NCI-H345 treated with DMSO at 0.1 percent for 48 hours (cell line): ENCODE measurements at regions not wholly inside any gene's neighbourhood (a gene's known extent, or its start where the extent isn't known, plus 50 kb on each side); places are given as distances from the start of the nearest gene placed in this dataset.
"Not testable (repeated sequence)": the region's sequence is repeated elsewhere in the genome, so short reads cannot be mapped to it uniquely, and the experiment has no call there.

ENCODE experiments used
- DNase-seq: peaks from one replicate; lab custom pipeline; 2025; ENCODE audit not compliant: unreplicated experiment; lab: John Stamatoyannopoulos, UW

GRCh38 chr4:164060456-164060855 is 566.0 kb downstream of the TMA16 start:
- DNase-seq, result no peak

- DNase-seq, result no peak
Observed at GRCh38 chr4:164068392-164068791, 573.9 kb downstream of the TMA16 start.

DNA sequence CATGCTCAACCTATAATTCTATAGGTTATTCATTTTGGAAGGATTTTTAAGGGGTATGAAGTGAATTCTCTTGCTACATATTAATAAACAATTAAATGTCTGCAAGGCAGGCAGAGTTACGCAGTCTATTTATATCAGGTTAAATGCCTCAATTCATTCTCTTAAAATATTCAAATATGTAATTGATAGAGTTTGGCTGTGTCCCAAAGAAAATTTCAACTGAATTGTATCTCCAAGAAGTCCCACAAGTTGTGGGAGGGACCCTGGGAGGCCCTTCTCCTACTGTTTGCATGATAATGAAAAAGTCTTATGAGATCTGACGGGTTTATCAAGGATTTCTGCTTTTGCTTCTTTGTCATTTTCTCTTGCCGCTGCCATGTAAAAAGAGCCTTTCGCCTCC is 576.1 kb downstream of the TMA16 start:
- no peak for DNase-seq

DNA sequence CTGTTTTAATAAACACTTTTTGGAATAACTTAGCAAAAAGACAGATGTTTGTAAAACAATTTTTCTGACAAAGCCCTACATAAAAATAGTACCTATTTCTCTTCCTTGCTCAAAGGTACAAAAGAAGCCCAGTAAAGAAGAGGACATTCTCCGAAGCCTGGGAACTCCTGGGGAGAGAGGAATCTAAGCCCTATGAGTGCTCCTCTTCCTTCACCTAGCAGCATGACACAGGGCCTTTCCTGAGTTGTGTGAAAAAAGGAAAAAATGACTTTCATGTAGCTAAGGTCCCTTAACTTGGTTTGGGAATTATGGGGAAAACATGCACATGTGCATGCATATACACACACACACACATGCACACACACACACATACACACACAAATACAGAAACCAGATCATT is 586.9 kb downstream of the TMA16 start:
- DNase-seq, result no peak

GRCh38 chr4:164081801-164082200 is 587.3 kb downstream of the TMA16 start:
- DNase-seq, result no peak

DNA sequence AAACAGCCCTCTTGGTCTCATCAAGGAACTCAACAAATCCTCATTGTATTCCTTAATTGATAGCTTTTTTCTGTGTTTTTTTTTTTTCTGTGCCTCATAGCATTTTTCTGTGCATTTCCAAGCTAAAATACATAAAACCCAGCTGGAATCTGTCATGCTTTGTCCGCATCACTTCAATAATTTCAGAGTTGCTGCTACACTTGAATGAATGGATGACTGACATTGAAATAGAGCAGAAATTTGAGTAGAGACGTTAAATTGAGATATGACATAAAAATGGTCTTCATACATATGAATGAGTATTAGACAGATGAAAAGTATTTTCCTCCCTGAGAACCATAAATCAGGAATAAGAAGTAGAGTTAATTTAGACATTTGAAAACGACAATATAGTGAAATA is 593.2 kb downstream of the TMA16 start:
- no peak for DNase-seq

- no peak for DNase-seq
Observed at GRCh38 chr4:164095313-164096110, 601.0 kb downstream of the TMA16 start.

- DNase-seq, result no peak
Observed at GRCh38 chr4:164096766-164097518, 602.5 kb downstream of the TMA16 start.

DNA sequence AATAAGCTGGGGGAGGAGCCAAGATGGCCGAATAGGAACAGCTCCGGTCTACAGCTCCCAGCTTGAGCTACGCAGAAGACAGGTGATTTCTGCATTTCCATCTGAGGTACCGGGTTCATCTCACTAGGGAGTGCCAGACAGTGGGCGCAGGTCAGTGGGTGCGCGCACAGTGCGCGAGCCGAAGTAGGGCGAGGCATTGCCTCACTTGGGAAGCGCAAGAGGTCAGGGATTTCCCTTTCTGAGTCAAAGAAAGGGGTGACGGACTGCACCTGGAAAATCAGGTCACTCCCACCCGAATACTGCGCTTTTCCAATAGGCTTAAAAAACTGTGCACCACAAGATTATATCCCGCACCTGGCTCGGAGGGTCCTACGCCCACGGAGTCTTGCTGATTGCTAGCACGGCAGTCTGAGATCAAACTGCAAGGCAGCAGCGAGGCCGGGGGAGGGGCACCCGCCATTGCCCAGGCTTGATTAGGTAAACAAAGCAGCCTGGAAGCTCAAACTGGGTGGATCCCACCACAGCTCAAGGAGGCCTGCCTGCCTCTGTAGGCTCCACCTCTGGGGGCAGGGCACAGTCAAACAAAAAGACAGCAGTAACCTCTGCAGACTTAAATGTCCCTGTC is 606.4 kb downstream of the TMA16 start:
- not testable (repeated sequence) for DNase-seq

- DNase-seq, result no peak
Observed at GRCh38 chr4:164108971-164109370, 614.5 kb downstream of the TMA16 start.

- DNase-seq, result no peak
Observed at GRCh38 chr4:164109503-164109902, 615.0 kb downstream of the TMA16 start.

DNA sequence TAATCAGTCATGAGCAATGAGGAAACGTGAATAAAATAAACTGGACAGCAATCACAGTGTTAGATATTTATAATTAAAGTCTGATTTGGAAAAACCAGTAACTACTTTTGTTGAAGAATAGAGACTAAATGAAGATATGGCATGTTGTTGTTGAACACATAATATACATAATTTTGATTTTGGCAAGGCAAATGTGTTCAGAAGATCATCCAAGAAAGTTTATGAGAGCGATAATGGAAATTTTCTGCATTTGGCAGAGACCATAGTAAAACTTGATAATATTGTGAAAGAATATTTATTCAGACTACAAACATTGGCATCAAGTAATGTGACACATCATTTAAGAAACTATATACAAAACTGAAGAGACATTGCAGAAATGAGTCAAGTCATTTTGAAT is 620.7 kb downstream of the TMA16 start:
- no peak for DNase-seq

DNA sequence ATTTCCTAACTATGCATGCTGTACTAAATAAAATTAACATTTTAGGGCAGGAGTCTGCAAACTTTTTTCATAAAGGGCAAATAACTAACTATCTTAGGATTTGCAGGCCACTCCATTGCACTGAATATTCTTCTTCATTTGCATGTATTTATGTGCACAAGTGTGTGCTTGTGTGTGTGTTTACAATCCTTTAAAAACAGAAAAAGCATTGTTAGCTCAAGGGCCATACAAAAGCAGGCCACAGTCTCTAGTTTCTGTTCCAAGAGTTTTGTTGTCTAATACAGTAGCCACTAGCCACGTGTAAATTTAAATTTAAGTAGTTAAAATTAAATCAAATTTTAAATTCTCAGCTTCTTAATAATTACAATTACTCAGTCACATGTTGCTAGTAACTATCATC is 621.8 kb downstream of the TMA16 start:
- no peak for DNase-seq

DNA sequence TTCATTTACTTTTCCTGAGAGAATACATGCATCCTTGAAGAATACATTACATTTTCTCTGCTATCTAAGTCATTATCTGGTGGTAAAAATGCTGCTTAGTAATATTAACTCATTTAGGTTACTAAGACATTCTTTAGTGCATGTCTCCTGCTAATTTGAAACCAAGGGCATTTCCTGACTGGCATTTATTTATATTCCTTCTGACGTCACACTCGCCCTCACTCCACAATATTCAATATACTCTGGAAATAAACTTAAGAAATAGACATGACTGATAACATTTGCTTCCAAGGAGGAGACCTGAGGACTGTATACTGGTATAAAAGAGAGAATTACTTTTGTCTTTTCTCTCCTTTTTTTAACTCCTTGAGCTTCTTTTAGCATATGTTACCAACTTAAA is 619.5 kb upstream of the SMIM31 start:
- DNase-seq, result no peak

DNA sequence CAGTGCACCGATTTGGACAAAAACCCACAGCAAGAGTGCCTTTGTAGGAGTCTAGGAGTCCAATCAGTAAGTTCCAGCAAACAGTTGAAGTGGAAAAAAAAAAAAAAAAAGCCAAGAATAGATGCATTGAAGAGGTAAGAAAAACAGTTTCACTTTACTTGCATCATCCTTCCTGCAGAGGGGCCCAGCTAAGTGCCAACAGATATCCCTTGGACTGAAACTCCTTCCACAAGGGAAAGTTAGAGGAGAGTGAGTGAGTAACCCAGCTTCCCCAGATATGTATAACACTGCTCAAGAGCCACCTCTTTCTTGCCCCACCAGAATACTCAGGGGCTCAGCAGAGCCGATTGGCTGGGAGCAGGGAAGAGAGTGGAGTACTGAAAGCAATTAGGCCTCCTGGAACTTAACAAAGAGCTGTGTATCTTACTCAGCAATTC is 617.7 kb upstream of the SMIM31 start:
- no peak for DNase-seq

GRCh38 chr4:164138521-164138920 is 615.4 kb upstream of the SMIM31 start:
- no peak for DNase-seq

GRCh38 chr4:164139291-164139690 is 614.6 kb upstream of the SMIM31 start:
- DNase-seq, result no peak

- DNase-seq, result not testable (repeated sequence)
Observed at GRCh38 chr4:164141755-164142375, 612.1 kb upstream of the SMIM31 start.

GRCh38 chr4:164154416-164154815 is 599.5 kb upstream of the SMIM31 start:
- DNase-seq, result no peak

DNA sequence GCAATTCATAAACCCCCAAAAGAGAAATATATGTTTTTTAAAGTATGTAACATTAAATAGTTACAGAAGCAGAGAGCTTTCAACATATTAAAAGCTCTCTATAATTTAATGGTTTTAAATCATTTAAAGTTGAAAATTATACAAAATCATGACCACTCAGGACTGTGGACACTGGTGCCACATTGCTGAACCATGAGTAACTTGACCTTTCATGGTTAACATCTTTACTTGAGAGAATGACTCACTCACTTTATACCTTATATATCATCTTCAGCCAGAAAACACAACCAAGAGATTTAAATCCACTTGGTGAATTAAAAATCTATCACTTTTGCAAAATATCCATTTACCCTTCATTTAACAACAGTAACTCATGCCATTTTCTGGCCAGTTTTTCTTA is 584.3 kb upstream of the SMIM31 start:
- no peak for DNase-seq

GRCh38 chr4:164177153-164177552 is 576.8 kb upstream of the SMIM31 start:
- DNase-seq, result no peak

DNA sequence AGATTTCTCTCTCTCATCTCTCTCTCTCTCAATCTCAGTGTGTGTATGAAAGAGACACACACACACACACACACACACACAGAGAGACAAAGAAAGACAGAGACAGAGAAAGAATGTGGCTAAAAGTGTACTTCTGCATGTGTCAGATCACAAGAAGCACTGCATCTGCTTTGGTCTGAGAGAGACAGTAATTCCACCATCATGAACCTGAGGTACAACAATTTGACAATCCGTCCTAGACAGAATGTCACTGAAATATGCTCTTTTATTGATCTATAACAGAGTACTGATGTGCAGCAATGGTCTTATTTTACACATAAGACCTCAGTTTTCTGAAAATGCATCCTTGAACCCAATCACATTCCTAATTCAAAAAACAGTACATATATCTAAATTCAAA is 576.2 kb upstream of the SMIM31 start:
- no peak for DNase-seq
